Neural cell (in vitro differentiated cells): ENCODE measurements at regions not wholly inside any gene's neighbourhood (a gene's known extent, or its start where the extent isn't known, plus 50 kb on each side); places are given as distances from the start of the nearest gene placed in this dataset.

Source experiments
- H2AFZ ChIP-seq: fragments of 200-600, 300-800 bp; sonication (generic), shearing (Covaris generic); 2 replicates; pipeline ENCODE4 v1.6.0; 2014; ENCODE audit warnings: low read depth, mild to moderate bottlenecking, antibody characterized with exemption, low read length, moderate library complexity
- H3F3A ChIP-seq: fragments of 200-600 bp; shearing (Covaris generic); 2 replicates; pipeline ENCODE4 v1.6.1; 2016; ENCODE audit warnings: mild to moderate bottlenecking, moderate library complexity, mixed read lengths, antibody characterized with exemption, low read length; ENCODE audit not compliant: insufficient read depth, poor library complexity, severe bottlenecking
- H3K27ac ChIP-seq: fragments of 200-600, 300-800 bp; sonication (generic), shearing (Covaris generic); 2 replicates; pipeline ENCODE4 v1.5.1; 2014; ENCODE audit warnings: mild to moderate bottlenecking, low read length, moderate library complexity
- H3K27me3 ChIP-seq: fragments of 300-800, 200-600 bp; sonication (generic), shearing (Covaris generic); 2 replicates; pipeline ENCODE4 v1.6.0; 2014; ENCODE audit warnings: mild to moderate bottlenecking, low read depth, low read length, moderate library complexity; ENCODE audit not compliant: insufficient read depth
- H3K36me3 ChIP-seq: fragments of 300-800, 200-600 bp; sonication (generic), shearing (Covaris generic); 2 replicates; pipeline ENCODE4 v1.5.1; 2014; ENCODE audit warnings: mild to moderate bottlenecking, antibody characterized with exemption, low read length, moderate library complexity; ENCODE audit not compliant: insufficient read depth
- H3K4me2 ChIP-seq: fragments of 300-800, 200-600 bp; sonication (generic), shearing (Covaris generic); 2 replicates; pipeline ENCODE4 v1.6.0; 2014; ENCODE audit warnings: mild to moderate bottlenecking, low read length
- H3K4me3 ChIP-seq: fragments of 300-800, 200-600 bp; sonication (generic), shearing (Covaris generic); 2 replicates; pipeline ENCODE4 v1.5.1; 2014; ENCODE audit warnings: mild to moderate bottlenecking, low read length, moderate library complexity
- H3K79me2 ChIP-seq: fragments of 200-600 bp; shearing (Covaris generic); replicated peaks from 2 replicates; pipeline ENCODE4 v1.6.0; 2014; ENCODE audit warnings: mild to moderate bottlenecking, low read length, moderate library complexity; ENCODE audit not compliant: insufficient read depth
- H3K9ac ChIP-seq: fragments of 300-800, 200-600 bp; sonication (generic), shearing (Covaris generic); 2 replicates; pipeline ENCODE4 v1.6.1; 2016; ENCODE audit warnings: mild to moderate bottlenecking, low read length, mixed read lengths
- H3K9me2 ChIP-seq: fragments of 200-600 bp; shearing (Covaris generic); 2 replicates; pipeline ENCODE4 v1.6.1; 2016; ENCODE audit warnings: mild to moderate bottlenecking, low read length, mixed read lengths; ENCODE audit not compliant: insufficient read depth
- H3K9me3 ChIP-seq: fragments of 200-600, 300-800 bp; sonication (generic), shearing (Covaris generic); 2 replicates; pipeline ENCODE4 v1.6.1; 2016; ENCODE audit warnings: mild to moderate bottlenecking, mixed run types, low read length, moderate library complexity, mixed read lengths
- H4K20me1 ChIP-seq: fragments of 200-600 bp; shearing (Covaris generic); 2 replicates; pipeline ENCODE4 v1.6.1; 2016; ENCODE audit warnings: mild to moderate bottlenecking, mixed run types; ENCODE audit not compliant: insufficient read depth
- EP300 ChIP-seq: fragments of 450-650 bp; conservative IDR thresholded peaks from 2 replicates; pipeline ENCODE4 v1.6.1; 2014; ENCODE audit warnings: antibody characterized with exemption, mild to moderate bottlenecking, moderate library complexity; ENCODE audit not compliant: poor library complexity, severe bottlenecking
- EZH2 ChIP-seq: fragments of 200-600, 300-800 bp; shearing (Covaris generic), sonication (generic); IDR thresholded peaks from 2 replicates; pipeline ENCODE4 v1.6.1; 2014; ENCODE audit warnings: antibody characterized with exemption, low read length, borderline replicate concordance, mild to moderate bottlenecking; ENCODE audit not compliant: insufficient read depth, poor library complexity, severe bottlenecking
- MXI1 ChIP-seq: fragments of 450-650 bp; conservative IDR thresholded peaks from 2 replicates; pipeline ENCODE4 v1.6.1; 2014; ENCODE audit warnings: antibody characterized with exemption, mild to moderate bottlenecking; ENCODE audit not compliant: poor library complexity, severe bottlenecking
- POLR2AphosphoS5 ChIP-seq: IDR thresholded peaks from 2 replicates; pipeline ENCODE4 v1.6.1; 2012
- RAD21 ChIP-seq: fragments of 450-650 bp; conservative IDR thresholded peaks from 2 replicates; pipeline ENCODE4 v1.6.1; 2014; ENCODE audit warnings: antibody characterized with exemption, mild to moderate bottlenecking, moderate library complexity
- SMC3 ChIP-seq: fragments of 450-650 bp; conservative IDR thresholded peaks from 2 replicates; pipeline ENCODE4 v1.6.1; 2014; ENCODE audit warnings: antibody characterized with exemption, mild to moderate bottlenecking, moderate library complexity; ENCODE audit not compliant: poor library complexity
- TAF1 ChIP-seq: IDR thresholded peaks from 2 replicates; pipeline ENCODE4 v1.6.1; 2012; ENCODE audit warnings: low read depth
- TF ChIP-seq, protein P1 (sequence below): fragments of 450-650 bp; IDR thresholded peaks from 2 replicates; pipeline ENCODE4 v1.5.1; 2014; ENCODE audit warnings: antibody characterized with exemption, mild to moderate bottlenecking, moderate library complexity; ENCODE audit not compliant: poor library complexity, severe bottlenecking
- TF ChIP-seq, protein P2 (sequence below): IDR thresholded peaks from 2 replicates; pipeline ENCODE4 v1.6.1; 2012; ENCODE audit warnings: borderline replicate concordance

GRCh38 chr2:191544461-191545062 lies 133.4 kb upstream of the NABP1 start:
- no peak overlapping the region for H3K27ac ChIP-seq
- H3K4me2 ChIP-seq: no peak overlapping the region
- H3K36me3 ChIP-seq: no peaks in the 10 kb centered on the region
- H2AFZ ChIP-seq: no peak overlapping the region
- no peaks in the 10 kb centered on the region for H3K9me2 ChIP-seq
- no peak for TF ChIP-seq MXI1
- no peak for TF ChIP-seq POLR2AphosphoS5
- TF ChIP-seq, protein P1, sequence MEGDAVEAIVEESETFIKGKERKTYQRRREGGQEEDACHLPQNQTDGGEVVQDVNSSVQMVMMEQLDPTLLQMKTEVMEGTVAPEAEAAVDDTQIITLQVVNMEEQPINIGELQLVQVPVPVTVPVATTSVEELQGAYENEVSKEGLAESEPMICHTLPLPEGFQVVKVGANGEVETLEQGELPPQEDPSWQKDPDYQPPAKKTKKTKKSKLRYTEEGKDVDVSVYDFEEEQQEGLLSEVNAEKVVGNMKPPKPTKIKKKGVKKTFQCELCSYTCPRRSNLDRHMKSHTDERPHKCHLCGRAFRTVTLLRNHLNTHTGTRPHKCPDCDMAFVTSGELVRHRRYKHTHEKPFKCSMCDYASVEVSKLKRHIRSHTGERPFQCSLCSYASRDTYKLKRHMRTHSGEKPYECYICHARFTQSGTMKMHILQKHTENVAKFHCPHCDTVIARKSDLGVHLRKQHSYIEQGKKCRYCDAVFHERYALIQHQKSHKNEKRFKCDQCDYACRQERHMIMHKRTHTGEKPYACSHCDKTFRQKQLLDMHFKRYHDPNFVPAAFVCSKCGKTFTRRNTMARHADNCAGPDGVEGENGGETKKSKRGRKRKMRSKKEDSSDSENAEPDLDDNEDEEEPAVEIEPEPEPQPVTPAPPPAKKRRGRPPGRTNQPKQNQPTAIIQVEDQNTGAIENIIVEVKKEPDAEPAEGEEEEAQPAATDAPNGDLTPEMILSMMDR: no peak
- TF ChIP-seq, protein P2, sequence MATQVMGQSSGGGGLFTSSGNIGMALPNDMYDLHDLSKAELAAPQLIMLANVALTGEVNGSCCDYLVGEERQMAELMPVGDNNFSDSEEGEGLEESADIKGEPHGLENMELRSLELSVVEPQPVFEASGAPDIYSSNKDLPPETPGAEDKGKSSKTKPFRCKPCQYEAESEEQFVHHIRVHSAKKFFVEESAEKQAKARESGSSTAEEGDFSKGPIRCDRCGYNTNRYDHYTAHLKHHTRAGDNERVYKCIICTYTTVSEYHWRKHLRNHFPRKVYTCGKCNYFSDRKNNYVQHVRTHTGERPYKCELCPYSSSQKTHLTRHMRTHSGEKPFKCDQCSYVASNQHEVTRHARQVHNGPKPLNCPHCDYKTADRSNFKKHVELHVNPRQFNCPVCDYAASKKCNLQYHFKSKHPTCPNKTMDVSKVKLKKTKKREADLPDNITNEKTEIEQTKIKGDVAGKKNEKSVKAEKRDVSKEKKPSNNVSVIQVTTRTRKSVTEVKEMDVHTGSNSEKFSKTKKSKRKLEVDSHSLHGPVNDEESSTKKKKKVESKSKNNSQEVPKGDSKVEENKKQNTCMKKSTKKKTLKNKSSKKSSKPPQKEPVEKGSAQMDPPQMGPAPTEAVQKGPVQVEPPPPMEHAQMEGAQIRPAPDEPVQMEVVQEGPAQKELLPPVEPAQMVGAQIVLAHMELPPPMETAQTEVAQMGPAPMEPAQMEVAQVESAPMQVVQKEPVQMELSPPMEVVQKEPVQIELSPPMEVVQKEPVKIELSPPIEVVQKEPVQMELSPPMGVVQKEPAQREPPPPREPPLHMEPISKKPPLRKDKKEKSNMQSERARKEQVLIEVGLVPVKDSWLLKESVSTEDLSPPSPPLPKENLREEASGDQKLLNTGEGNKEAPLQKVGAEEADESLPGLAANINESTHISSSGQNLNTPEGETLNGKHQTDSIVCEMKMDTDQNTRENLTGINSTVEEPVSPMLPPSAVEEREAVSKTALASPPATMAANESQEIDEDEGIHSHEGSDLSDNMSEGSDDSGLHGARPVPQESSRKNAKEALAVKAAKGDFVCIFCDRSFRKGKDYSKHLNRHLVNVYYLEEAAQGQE: no peak
- no peak for TF ChIP-seq TAF1
- TF ChIP-seq RAD21: no peak
- TF ChIP-seq EP300: no peak
- no peaks in the 10 kb centered on the region for H3K27me3 ChIP-seq
- H3F3A ChIP-seq: no peaks in the 10 kb centered on the region
- H3K79me2 ChIP-seq: no peaks in the 10 kb centered on the region
- H4K20me1 ChIP-seq: no peaks in the 10 kb centered on the region
- H3K9ac ChIP-seq: no peak overlapping the region
- no peaks in the 10 kb centered on the region for H3K9me3 ChIP-seq
- no peak overlapping the region for H3K4me3 ChIP-seq

- Histone ChIP-seq H3K9me3 (no peaks in the 10 kb centered on the region), H3K27ac (no peak overlapping the region), H3F3A (no peaks in the 10 kb centered on the region), H3K36me3 (no peaks in the 10 kb centered on the region), H3K9me2 (no peaks in the 10 kb centered on the region), H3K9ac (no peak overlapping the region), H3K79me2 (no peaks in the 10 kb centered on the region), H4K20me1 (no peaks in the 10 kb centered on the region), H3K4me2 (no peak overlapping the region), H2AFZ (no peak overlapping the region), H3K4me3 (no peak overlapping the region), H3K27me3 (no peaks in the 10 kb centered on the region)
- no peak for TF ChIP-seq EZH2
- TF ChIP-seq EP300: no peak
- no peak for TF ChIP-seq POLR2AphosphoS5
- TF ChIP-seq MXI1: no peak
- TF ChIP-seq, protein P1: no peak
- TF ChIP-seq RAD21: no peak
- no peak for TF ChIP-seq SMC3
- TF ChIP-seq TAF1: no peak
- TF ChIP-seq, protein P2: no peak
Measured at GRCh38 chr2:191545361-191545760, 132.6 kb upstream of the NABP1 start.
